ENCODE measurements at regions not wholly inside any gene's neighbourhood (a gene's known extent, or its start where the extent isn't known, plus 50 kb on each side); places are given as distances from the start of the nearest gene placed in this dataset.

- TF ChIP-seq CTCF (IDR thresholded peaks at IDR 0.05) (no peak), POLR2AphosphoS5 (IDR thresholded peaks at IDR 0.05) (no peak)
Measured at GRCh38 chr7:85748861-85749260, 562.0 kb upstream of the SEMA3D start.
